Peyer's patch (tissue), 4 donors: ENCODE measurements at regions not wholly inside any gene's neighbourhood (a gene's known extent, or its start where the extent isn't known, plus 50 kb on each side); places are given as distances from the start of the nearest gene placed in this dataset.

Experiments
- DNase-seq, 3 donors: peaks; one replicate each; pipeline ENCODE4 v3.0.0-alpha.2; 2017 to 2019
- H3K27ac ChIP-seq, 4 donors: fragments of 200-600 bp; sonication (generic); one replicate each; pipeline ENCODE4 v1.5.1; 2016 to 2019
- H3K27me3 ChIP-seq, 2 donors: fragments of 200-600 bp; sonication (generic); one replicate each; pipeline ENCODE4 v1.5.1; 2019
- H3K36me3 ChIP-seq, 3 donors: fragments of 200-600 bp; sonication (generic); one replicate each; pipeline ENCODE4 v1.5.1; 2016 to 2019
- H3K4me1 ChIP-seq, 4 donors: fragments of 200-600 bp; sonication (generic); one replicate each; pipeline ENCODE4 v1.5.1; 2016 to 2019
- H3K4me3 ChIP-seq, 4 donors: fragments of 200-600 bp; sonication (generic); 1 replicate in 3 of 4; 2 replicates in 1 of 4; pipeline ENCODE4 v1.5.1; 2016 to 2019; ENCODE audit warnings: mild to moderate bottlenecking in 1 of 4
- H3K9me3 ChIP-seq, 4 donors: fragments of 200-600 bp; sonication (generic); one replicate each; pipeline ENCODE4 v1.5.1; 2016 to 2019; ENCODE audit warnings: mild to moderate bottlenecking in 1 of 4
- CTCF ChIP-seq, 6 experiments: fragments of 450-650 bp in 4 of 6; fragments of 200-600 bp in 2 of 6; sonication (generic) in 1 of 6; IDR thresholded peaks; one replicate each; pipeline ENCODE4 v1.5.1; 2017 to 2019; ENCODE audit warnings: antibody characterized with exemption in 6 of 6, mild to moderate bottlenecking in 3 of 6, moderate library complexity in 1 of 6
- POLR2A ChIP-seq, 2 donors: fragments of 450-650 bp; IDR thresholded peaks; one replicate each; pipeline ENCODE4 v1.5.1; 2017; ENCODE audit warnings: antibody characterized with exemption in 2 of 2, mild to moderate bottlenecking in 2 of 2, moderate library complexity in 2 of 2

- no peak overlapping the region for H3K4me3 ChIP-seq
- DNase-seq, result no peak
- H3K36me3 ChIP-seq, result no peaks in the 10 kb centered on the region
- no peak overlapping the region for H3K27ac ChIP-seq
- no peaks in the 10 kb centered on the region for H3K27me3 ChIP-seq
- no peaks in the 10 kb centered on the region for H3K4me1 ChIP-seq
- H3K9me3 ChIP-seq, result no peaks in the 10 kb centered on the region
- TF ChIP-seq CTCF (IDR thresholded peaks at IDR 0.05), result no peak
- TF ChIP-seq POLR2A (IDR thresholded peaks at IDR 0.05), result no peak
These were observed 53.1 kb upstream of the CTPS1 start for GRCh38 chr1:40926441-40926840.

GRCh38 chr1:40927781-40928180, 51.7 kb upstream of the CTPS1 start:
- no peaks in the 10 kb centered on the region for H3K4me1 ChIP-seq
- DNase-seq, result no peak
- H3K4me3 ChIP-seq, result no peak overlapping the region
- H3K36me3 ChIP-seq, result no peaks in the 10 kb centered on the region
- no peaks in the 10 kb centered on the region for H3K27me3 ChIP-seq
- no peak overlapping the region for H3K27ac ChIP-seq
- no peaks in the 10 kb centered on the region for H3K9me3 ChIP-seq
- no peak for TF ChIP-seq POLR2A (IDR thresholded peaks at IDR 0.05)
- TF ChIP-seq CTCF (IDR thresholded peaks at IDR 0.05), result no peak

- TF ChIP-seq CTCF (IDR thresholded peaks at IDR 0.05) (no peak), POLR2A (IDR thresholded peaks at IDR 0.05) (no peak)
- no peak for DNase-seq
- no peaks in the 10 kb centered on the region for H3K4me1 ChIP-seq
- no peaks in the 10 kb centered on the region for H3K9me3 ChIP-seq
- no peaks in the 10 kb centered on the region for H3K27me3 ChIP-seq
- no peak overlapping the region for H3K27ac ChIP-seq
- H3K4me3 ChIP-seq, result no peak overlapping the region
- no peaks in the 10 kb centered on the region for H3K36me3 ChIP-seq
These were observed 50.8 kb upstream of the CTPS1 start for GRCh38 chr1:40928699-40929098.

GRCh38 chr1:40929155-40929554, 50.3 kb upstream of the CTPS1 start:
- Histone ChIP-seq H3K27ac (no peak overlapping the region), H3K27me3 (no peaks in the 10 kb centered on the region), H3K9me3 (no peaks in the 10 kb centered on the region), H3K4me1 (no peaks in the 10 kb centered on the region), H3K4me3 (no peak overlapping the region), H3K36me3 (no peaks in the 10 kb centered on the region)
- TF ChIP-seq POLR2A (IDR thresholded peaks at IDR 0.05) (no peak), CTCF (IDR thresholded peaks at IDR 0.05) (no peak)
- no peak for DNase-seq
